ENCODE measurements at regions not wholly inside any gene's neighbourhood (a gene's known extent, or its start where the extent isn't known, plus 50 kb on each side); places are given as distances from the start of the nearest gene placed in this dataset.

- DNase-seq: no peak
These were observed 497.5 kb downstream of the TBC1D22A start for GRCh38 chr22:47259990-47260389.

GRCh38 chr22:47259049-47259448, 496.6 kb downstream of the TBC1D22A start:
- DNase-seq: no peak

DNA sequence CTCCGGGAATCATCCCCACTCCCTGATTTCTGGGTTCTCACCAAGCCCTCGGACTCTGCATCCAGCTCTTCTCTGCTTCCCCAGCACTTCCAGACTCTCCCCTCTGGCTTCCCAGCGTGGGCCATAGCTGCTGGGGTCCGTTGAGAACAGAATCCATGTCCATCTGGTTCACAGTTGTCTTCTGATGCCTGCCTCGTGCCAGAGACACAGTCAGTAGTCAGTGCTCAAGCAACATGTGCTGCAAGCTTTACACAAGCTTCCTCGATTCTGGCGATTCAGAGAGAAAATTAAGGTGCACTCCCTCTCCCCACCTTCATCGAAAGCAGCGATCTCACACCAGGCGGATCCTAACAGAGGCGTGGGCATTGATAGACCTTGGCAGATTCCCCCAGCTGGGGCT, 495.5 kb downstream of the TBC1D22A start:
- DNase-seq: no peak

DNA sequence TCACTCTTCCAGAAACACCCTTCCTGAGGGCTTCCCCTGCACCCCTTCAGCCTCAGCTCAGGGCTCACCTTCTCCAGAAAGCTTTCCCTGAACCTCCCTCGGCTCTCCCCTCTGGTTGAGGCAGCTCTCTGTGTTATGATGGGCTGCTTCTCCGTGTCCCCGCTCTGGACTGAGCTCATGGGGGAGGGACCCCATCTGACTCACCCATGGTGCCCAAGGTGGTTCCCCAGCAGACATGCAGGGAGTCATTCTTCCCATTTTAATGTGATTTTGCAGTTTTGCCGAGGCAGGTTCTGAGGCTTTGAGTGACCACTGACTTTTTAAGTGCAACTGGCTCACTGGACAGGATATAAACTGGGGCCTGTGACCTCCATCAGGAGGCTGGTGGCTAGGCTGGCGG, 495.1 kb downstream of the TBC1D22A start:
- DNase-seq: no peak

- DNase-seq: no peak
These were observed 489.5 kb downstream of the TBC1D22A start for GRCh38 chr22:47251911-47252310.

GRCh38 chr22:47250995-47251765, 488.7 kb downstream of the TBC1D22A start:
- no peak for DNase-seq

GRCh38 chr22:47249370-47249928, 487.0 kb downstream of the TBC1D22A start:
- no peak for DNase-seq

GRCh38 chr22:47248925-47249324, 486.5 kb downstream of the TBC1D22A start:
- DNase-seq: no peak

GRCh38 chr22:47247579-47248240, 485.3 kb downstream of the TBC1D22A start:
- no peak for DNase-seq

DNA sequence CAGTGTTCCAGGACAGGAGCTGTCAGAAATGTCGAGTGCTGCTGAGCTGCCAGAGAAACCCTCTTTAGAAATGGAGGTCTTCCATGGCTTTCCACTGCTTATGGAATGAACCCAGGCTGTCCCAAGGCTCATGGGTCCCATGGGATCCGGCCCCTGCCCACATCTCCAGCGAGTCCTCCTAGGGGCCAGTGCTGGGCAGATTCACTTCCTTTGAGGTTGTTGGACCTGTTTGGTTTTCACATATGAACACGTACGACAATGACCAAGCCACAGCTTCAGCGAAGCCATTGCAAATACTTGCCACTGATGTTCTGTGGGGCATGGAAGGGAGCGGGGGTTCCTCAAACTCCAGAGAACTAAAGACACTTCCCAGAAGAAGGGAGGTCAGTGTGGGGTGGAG, 483.3 kb downstream of the TBC1D22A start:
- no peak for DNase-seq

- no peak for DNase-seq
These were observed 482.8 kb downstream of the TBC1D22A start for GRCh38 chr22:47245286-47245685.

DNA sequence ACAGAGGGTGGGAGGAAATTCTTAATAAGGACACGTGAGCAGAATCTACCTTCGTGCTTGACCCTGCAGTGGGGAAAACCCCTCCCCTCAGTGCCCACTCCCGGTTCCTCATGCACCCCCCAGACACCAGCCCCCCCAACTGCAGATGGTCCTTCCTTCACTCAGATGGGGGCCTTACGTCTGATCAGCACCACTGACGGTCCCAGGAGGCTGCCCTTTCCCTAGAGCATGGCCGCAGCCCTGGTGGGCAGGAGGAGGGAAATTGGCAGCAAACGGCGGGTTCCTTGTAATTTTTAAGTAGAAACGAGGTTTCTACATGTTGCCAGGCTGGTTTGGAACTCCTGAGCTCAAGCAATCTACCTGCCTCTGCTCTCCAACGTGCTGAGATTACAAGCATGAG, 477.7 kb downstream of the TBC1D22A start:
- no peak for DNase-seq

GRCh38 chr22:47239474-47239860, 477.0 kb downstream of the TBC1D22A start:
- no peak for DNase-seq

DNA sequence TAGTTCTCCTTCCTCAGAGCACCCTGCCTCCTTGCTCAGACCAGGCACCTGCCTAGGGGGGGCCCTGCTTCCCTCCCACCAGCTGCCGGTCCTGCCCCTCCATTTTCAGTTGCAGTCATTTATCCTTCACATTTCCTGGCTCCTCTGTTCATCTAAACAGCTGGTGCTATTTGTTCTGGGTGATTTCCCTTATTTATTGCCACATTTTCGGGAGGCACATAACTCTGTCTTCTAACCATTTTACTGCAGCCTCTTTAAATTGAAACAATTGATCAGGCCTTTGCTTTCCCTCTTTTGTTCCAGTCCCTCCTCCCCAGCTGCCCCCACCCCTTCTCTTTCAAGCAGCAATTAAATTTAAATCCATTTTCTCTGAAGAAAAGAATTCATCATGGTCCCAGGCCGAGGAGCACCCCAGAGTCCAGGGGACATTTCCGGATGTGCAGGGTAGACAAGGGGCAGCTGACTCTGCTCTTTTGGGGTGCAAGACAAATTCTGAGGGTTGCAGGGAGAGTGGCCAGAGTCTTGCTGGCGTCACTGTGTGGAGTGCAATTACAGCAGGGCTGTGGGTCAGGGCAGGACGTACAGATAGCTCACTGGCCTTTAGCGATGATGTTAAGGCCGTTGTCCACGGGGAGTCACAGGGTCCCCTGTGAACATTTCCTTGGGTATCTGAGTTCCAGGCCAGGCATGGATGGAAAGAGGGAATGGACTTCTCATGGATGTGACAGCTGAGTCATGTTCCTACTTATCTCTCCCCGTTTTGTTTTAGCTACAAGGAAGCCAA, 476.4 kb downstream of the TBC1D22A start:
- no peak for DNase-seq

DNA sequence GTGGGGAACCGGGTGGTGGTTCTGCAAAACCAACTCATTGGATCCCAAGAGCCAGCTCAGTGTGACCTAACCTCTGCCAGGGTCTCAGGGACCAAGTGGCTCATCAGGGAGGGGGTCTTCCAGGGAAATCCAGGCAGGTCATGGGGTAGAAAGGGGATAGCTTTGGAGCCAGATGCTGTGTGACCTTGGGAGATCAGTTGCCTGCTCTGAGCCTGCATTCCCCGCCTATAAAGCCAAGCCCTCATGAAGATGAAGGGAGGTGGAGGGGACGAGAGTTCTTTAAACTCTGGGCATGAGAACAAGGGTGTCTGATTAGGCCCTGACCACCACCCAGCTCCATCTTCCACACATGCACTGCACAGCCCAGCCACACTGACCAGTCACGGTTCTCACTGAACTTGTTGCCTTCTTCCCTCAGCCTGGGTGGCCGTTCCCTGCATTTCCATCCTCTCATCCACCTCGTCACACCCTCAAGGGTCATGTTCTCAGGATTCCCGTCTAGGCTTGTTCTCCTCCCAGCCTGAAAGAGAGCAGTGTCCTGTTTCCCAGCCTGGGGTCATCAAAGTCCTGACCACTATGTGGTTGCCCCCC, 475.5 kb downstream of the TBC1D22A start:
- DNase-seq: no peak

- DNase-seq: no peak
These were observed 474.3 kb downstream of the TBC1D22A start for GRCh38 chr22:47236718-47237117.

GRCh38 chr22:47236161-47236560, 473.7 kb downstream of the TBC1D22A start:
- DNase-seq: no peak

- DNase-seq: no peak
These were observed 471.1 kb downstream of the TBC1D22A start for GRCh38 chr22:47233316-47234243.

DNA sequence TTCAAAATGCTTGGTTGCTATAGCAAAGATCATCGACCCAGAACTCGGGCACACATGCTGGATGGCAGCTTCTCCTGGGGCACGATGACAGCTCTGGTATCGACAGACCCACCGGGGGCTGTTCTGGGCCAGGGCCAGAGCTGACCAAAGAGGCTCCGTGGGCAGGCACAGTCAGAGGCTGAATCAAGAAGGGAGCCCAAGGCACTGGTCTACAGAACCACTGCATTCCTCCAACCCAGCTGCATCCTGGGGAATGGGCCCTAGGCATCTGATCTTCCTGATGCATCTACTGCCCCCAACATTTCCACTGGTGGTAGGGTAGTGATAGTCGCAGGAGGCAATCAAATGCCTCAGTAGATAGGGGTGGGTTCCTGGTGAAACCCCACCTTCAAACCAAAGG, 470.3 kb downstream of the TBC1D22A start:
- no peak for DNase-seq

GRCh38 chr22:47232197-47232596, 469.7 kb downstream of the TBC1D22A start:
- DNase-seq: no peak

GRCh38 chr22:47231759-47232158, 469.3 kb downstream of the TBC1D22A start:
- DNase-seq: no peak

DNA sequence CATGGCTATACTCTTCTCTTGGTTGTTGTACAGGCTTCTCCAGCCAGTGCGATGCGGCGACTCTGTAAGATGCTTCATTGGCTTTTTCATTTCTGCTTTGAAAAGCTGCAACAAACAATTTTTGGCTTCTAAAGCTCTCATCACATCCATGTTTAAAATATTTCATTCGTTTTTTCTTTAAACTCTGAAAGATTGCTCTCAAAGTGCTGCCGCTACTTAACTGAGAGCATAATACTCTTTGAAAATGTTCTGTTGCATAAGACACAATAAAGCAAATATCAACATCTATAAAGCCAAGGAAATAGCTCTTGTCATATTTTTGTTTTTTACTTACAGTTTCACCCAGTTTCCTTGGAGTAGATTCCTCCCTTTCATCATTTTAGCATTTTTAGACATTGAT, 468.3 kb downstream of the TBC1D22A start:
- DNase-seq: no peak

Measured in NCI-H1417 treated with DMSO at 0.1 percent for 48 hours (cell line).